ENCODE measurements at regions not wholly inside any gene's neighbourhood (a gene's known extent, or its start where the extent isn't known, plus 50 kb on each side); places are given as distances from the start of the nearest gene placed in this dataset.

GRCh38 chr13:65921933-65922332 is 1308.2 kb downstream of the PCDH9 start:
- H3K9me3 ChIP-seq (ENCODE audit: control insufficient read depth, insufficient read depth, low read length): no peaks in the 10 kb centered on the region
- H3K27me3 ChIP-seq (ENCODE audit: control insufficient read depth, insufficient read depth, low read length): no peaks in the 10 kb centered on the region
- CTCF ChIA-PET: no interaction called here
- no peak overlapping the region for H3K4me3 ChIP-seq (ENCODE audit: low read depth, low read length)
- H3K27ac ChIP-seq (ENCODE audit: low read depth, low read length): no peak overlapping the region
- TF ChIP-seq CTCF (IDR thresholded peaks at IDR 0.05; ENCODE audit: low read depth, low read length): no peak
- POLR2A ChIA-PET: no interaction called here
- DNase-seq (ENCODE audit: low read depth, low spot score): no peak

- POLR2A ChIA-PET: no interaction called here
- H3K9me3 ChIP-seq (ENCODE audit: control insufficient read depth, insufficient read depth, low read length): no peaks in the 10 kb centered on the region
- no peak overlapping the region for H3K27ac ChIP-seq (ENCODE audit: low read depth, low read length)
- H3K4me3 ChIP-seq (ENCODE audit: low read depth, low read length): no peak overlapping the region
- no peak for DNase-seq (ENCODE audit: low read depth, low spot score)
- CTCF ChIA-PET: no interaction called here
- H3K27me3 ChIP-seq (ENCODE audit: control insufficient read depth, insufficient read depth, low read length): no peaks in the 10 kb centered on the region
- TF ChIP-seq CTCF (IDR thresholded peaks at IDR 0.05; ENCODE audit: low read depth, low read length): no peak
Measured at GRCh38 chr13:65917731-65918130, 1312.4 kb downstream of the PCDH9 start.

GRCh38 chr13:65915195-65915594 is 1314.9 kb downstream of the PCDH9 start:
- H3K27ac ChIP-seq (ENCODE audit: low read depth, low read length): no peak overlapping the region
- no peak for TF ChIP-seq CTCF (IDR thresholded peaks at IDR 0.05; ENCODE audit: low read depth, low read length)
- no peaks in the 10 kb centered on the region for H3K9me3 ChIP-seq (ENCODE audit: control insufficient read depth, insufficient read depth, low read length)
- POLR2A ChIA-PET: no interaction called here
- CTCF ChIA-PET: no interaction called here
- no peaks in the 10 kb centered on the region for H3K27me3 ChIP-seq (ENCODE audit: control insufficient read depth, insufficient read depth, low read length)
- no peak for DNase-seq (ENCODE audit: low read depth, low spot score)
- no peak overlapping the region for H3K4me3 ChIP-seq (ENCODE audit: low read depth, low read length)

- POLR2A ChIA-PET: no interaction called here
- Histone ChIP-seq H3K9me3 (ENCODE audit: control insufficient read depth, insufficient read depth, low read length) (peaks cover 4% of the 10 kb centered on the region; the same call in 1 of the 2 replicates), H3K4me3 (ENCODE audit: low read depth, low read length) (no peak overlapping the region), H3K27ac (ENCODE audit: low read depth, low read length) (no peak overlapping the region), H3K27me3 (ENCODE audit: control insufficient read depth, insufficient read depth, low read length) (no peaks in the 10 kb centered on the region)
- CTCF ChIA-PET: no interaction called here
- no peak for TF ChIP-seq CTCF (IDR thresholded peaks at IDR 0.05; ENCODE audit: low read depth, low read length)
- DNase-seq (ENCODE audit: low read depth, low spot score): peak; percentile 4
Measured at GRCh38 chr13:65914716-65915115, 1315.4 kb downstream of the PCDH9 start.

GRCh38 chr13:65913173-65913572 is 1317.0 kb downstream of the PCDH9 start:
- no peak overlapping the region for H3K27ac ChIP-seq (ENCODE audit: low read depth, low read length)
- ChIA-PET CTCF (no interaction called here), POLR2A (no interaction called here)

More at GRCh38 chr13:65913173-65913572, 1317.0 kb downstream of the PCDH9 start:
- H3K27me3 ChIP-seq (ENCODE audit: control insufficient read depth, insufficient read depth, low read length): no peaks in the 10 kb centered on the region
- peak; percentile 24 for DNase-seq (ENCODE audit: low read depth, low spot score)
- H3K4me3 ChIP-seq (ENCODE audit: low read depth, low read length): no peak overlapping the region
- TF ChIP-seq CTCF (IDR thresholded peaks at IDR 0.05; ENCODE audit: low read depth, low read length): no peak
- H3K9me3 ChIP-seq (ENCODE audit: control insufficient read depth, insufficient read depth, low read length): peaks cover 5% of the 10 kb centered on the region; the same call in 1 of the 2 replicates

All from AG04450 (cell line).